HL-60 (cell line): ENCODE measurements at regions not wholly inside any gene's neighbourhood (a gene's known extent, or its start where the extent isn't known, plus 50 kb on each side); places are given as distances from the start of the nearest gene placed in this dataset.
"Not testable (repeated sequence)": the region's sequence is repeated elsewhere in the genome, so short reads cannot be mapped to it uniquely, and the experiment has no call there.

Source experiments
- DNase-seq, 2 experiments: peaks; one replicate each; pipeline ENCODE4 v3.0.0-alpha.2; 2010 to 2020; ENCODE audit warnings: low read depth in 1 of 2, low spot score in 1 of 2
- H3K27ac ChIP-seq: fragments of 250-450 bp; sonication (Bioruptor Pico); replicated peaks from 2 replicates; pipeline ENCODE4 v1.5.1; 2020; ENCODE audit warnings: mild to moderate bottlenecking, moderate library complexity
- H3K27me3 ChIP-seq: fragments of 250-450 bp; sonication (Bioruptor Pico); 2 replicates; pipeline ENCODE4 v1.5.1; 2021; ENCODE audit warnings: mild to moderate bottlenecking, moderate library complexity; ENCODE audit not compliant: insufficient read depth, poor library complexity, severe bottlenecking
- H3K4me3 ChIP-seq: replicated peaks from 2 replicates; pipeline ENCODE4 v1.5.1; 2011; ENCODE audit warnings: mild to moderate bottlenecking, control low read depth, low read length; ENCODE audit not compliant: insufficient read depth
- GABPA ChIP-seq: IDR thresholded peaks from 2 replicates; pipeline ENCODE4 v1.6.1; 2012; ENCODE audit warnings: low read depth
- POLR2AphosphoS5 ChIP-seq: IDR thresholded peaks from 2 replicates; pipeline ENCODE4 v1.6.1; 2012; ENCODE audit warnings: low read depth
- SPI1 ChIP-seq: IDR thresholded peaks from 2 replicates; pipeline ENCODE4 v1.6.1; 2012; ENCODE audit warnings: low read depth, mild to moderate bottlenecking, borderline replicate concordance
- TF ChIP-seq, protein P1 (sequence below): IDR thresholded peaks from 2 replicates; pipeline ENCODE4 v1.6.1; 2012; ENCODE audit warnings: low read depth; ENCODE audit not compliant: insufficient replicate concordance
- TF ChIP-seq, protein P2 (sequence below): IDR thresholded peaks from one replicate; pipeline ENCODE4 v1.5.1; 2011; ENCODE audit warnings: low read length, control low read depth, inconsistent platforms; ENCODE audit not compliant: insufficient read depth

DNA sequence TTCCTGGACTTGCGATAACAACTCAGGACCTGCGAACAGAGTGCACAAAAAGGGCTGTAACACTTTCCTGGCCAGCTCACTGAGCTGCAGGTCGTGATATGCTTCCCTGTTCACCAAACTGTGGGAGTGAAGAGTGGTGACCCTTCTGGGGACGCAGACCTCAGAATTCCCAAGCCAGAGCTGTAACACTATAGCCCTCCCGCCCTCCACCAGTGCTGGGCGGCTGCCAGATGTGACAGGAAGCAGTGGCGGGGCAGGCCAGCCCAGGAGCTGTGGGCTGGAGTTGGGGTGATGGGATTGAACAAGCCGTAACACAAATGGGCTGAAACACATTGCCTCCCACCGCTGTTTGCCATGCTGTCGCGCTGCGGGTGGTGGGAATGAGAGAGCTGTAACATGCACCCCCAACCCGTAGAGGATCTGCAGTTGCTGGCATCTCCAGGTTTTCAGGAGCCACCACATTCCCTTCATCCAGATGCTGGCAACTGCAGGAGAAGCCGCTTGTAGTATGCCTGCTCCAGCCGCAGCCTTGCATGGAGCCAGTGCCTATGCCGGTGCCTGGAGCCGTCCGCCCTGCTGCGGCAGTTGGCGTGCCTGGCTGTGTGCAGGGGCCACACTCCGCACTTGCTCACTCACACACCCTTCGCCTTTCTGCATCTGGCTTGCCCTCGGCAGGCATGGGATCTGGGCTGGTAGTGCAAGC lies 145.8 kb downstream of the GPCPD1 start:
- no peak for TF ChIP-seq GABPA
- TF ChIP-seq, protein P1, sequence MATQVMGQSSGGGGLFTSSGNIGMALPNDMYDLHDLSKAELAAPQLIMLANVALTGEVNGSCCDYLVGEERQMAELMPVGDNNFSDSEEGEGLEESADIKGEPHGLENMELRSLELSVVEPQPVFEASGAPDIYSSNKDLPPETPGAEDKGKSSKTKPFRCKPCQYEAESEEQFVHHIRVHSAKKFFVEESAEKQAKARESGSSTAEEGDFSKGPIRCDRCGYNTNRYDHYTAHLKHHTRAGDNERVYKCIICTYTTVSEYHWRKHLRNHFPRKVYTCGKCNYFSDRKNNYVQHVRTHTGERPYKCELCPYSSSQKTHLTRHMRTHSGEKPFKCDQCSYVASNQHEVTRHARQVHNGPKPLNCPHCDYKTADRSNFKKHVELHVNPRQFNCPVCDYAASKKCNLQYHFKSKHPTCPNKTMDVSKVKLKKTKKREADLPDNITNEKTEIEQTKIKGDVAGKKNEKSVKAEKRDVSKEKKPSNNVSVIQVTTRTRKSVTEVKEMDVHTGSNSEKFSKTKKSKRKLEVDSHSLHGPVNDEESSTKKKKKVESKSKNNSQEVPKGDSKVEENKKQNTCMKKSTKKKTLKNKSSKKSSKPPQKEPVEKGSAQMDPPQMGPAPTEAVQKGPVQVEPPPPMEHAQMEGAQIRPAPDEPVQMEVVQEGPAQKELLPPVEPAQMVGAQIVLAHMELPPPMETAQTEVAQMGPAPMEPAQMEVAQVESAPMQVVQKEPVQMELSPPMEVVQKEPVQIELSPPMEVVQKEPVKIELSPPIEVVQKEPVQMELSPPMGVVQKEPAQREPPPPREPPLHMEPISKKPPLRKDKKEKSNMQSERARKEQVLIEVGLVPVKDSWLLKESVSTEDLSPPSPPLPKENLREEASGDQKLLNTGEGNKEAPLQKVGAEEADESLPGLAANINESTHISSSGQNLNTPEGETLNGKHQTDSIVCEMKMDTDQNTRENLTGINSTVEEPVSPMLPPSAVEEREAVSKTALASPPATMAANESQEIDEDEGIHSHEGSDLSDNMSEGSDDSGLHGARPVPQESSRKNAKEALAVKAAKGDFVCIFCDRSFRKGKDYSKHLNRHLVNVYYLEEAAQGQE = no peak
- TF ChIP-seq, protein P2, sequence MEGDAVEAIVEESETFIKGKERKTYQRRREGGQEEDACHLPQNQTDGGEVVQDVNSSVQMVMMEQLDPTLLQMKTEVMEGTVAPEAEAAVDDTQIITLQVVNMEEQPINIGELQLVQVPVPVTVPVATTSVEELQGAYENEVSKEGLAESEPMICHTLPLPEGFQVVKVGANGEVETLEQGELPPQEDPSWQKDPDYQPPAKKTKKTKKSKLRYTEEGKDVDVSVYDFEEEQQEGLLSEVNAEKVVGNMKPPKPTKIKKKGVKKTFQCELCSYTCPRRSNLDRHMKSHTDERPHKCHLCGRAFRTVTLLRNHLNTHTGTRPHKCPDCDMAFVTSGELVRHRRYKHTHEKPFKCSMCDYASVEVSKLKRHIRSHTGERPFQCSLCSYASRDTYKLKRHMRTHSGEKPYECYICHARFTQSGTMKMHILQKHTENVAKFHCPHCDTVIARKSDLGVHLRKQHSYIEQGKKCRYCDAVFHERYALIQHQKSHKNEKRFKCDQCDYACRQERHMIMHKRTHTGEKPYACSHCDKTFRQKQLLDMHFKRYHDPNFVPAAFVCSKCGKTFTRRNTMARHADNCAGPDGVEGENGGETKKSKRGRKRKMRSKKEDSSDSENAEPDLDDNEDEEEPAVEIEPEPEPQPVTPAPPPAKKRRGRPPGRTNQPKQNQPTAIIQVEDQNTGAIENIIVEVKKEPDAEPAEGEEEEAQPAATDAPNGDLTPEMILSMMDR = no peak
- TF ChIP-seq POLR2AphosphoS5 = no peak
- TF ChIP-seq SPI1 = no peak
- peaks cover 5% of the 10 kb centered on the region for H3K27me3 ChIP-seq
- DNase-seq = no peak
- no peak overlapping the region for H3K4me3 ChIP-seq
- no peak overlapping the region for H3K27ac ChIP-seq

DNA sequence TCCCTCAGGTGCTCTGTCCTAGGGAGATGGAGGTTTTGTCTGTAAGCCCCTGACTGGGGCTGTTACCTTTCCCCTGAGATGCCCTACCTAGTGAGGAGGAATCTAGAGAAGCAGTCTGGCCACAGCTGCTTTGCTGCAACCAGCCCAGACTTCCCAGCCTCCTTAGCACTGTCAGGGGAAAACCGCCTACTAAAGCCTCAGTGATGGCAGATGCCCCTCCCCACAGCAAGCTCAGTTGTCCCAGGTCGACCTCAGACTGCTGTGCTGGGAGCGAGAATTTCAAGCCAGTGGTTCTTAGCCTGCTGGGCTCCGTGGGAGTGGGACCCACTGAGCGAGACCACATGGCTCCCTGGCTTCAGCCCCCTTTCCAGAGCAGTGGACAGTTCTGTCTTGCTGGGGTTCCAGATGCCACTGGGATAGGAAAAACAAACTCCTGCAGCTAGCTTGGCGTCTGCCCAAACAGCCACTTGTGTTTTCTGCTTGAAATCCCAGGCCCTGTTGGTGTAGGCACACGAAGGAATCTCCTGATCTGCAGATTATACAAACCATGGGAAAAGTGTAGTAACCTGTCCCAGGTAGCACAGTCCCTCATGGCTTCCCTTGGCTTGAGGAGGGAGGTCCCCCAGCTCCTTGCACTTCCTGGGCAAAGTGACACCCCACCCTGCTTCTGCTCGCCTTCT lies 146.4 kb upstream of the PROKR2 start:
- DNase-seq = no peak
- peaks cover 5% of the 10 kb centered on the region for H3K27me3 ChIP-seq
- no peak overlapping the region for H3K27ac ChIP-seq
- TF ChIP-seq, protein P2 = no peak
- TF ChIP-seq POLR2AphosphoS5 (no peak), GABPA (no peak), SPI1 (no peak)
- TF ChIP-seq, protein P1 = no peak
- no peak overlapping the region for H3K4me3 ChIP-seq

DNA sequence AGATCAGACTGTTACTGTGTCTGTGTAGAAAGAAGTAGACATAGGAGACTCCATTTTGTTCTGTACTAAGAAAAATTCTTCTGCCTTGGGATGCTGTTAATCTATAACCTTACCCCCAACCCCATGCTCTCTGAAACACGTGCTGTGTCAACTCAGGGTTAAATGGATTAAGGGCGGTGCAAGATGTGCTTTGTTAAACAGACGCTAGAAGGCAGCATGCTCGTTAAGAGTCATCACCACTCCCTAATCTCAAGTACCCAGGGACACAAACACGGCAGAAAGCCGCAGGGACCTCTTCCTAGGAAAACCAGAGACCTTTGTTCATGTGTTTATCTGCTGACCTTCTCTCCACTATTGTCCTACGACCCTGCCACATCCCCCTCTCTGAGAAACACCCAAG lies 137.0 kb upstream of the PROKR2 start:
- not testable (repeated sequence) for H3K27me3 ChIP-seq, DNase-seq, H3K27ac ChIP-seq, H3K4me3 ChIP-seq

DNA sequence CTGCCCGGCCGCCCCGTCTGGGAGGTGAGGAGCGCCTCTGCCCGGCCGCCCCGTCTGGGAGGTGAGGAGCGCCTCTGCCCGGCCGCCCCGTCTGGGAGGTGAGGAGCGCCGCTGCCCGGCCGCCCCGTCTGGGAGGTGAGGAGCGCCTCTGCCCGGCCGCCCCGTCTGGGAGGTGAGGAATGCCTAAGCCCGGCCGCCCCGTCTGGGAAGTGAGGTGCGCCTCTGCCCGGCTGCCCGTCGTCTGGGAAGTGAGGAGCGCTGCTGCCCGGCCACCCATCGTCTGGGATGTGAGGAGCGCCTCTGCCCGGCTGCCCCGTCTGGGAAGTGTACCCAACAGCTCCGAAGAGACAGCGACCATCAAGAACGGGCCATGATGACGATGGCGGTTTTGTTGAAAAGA lies 136.6 kb upstream of the PROKR2 start:
- H3K27me3 ChIP-seq, H3K27ac ChIP-seq, H3K4me3 ChIP-seq, DNase-seq: not testable (repeated sequence)

DNA sequence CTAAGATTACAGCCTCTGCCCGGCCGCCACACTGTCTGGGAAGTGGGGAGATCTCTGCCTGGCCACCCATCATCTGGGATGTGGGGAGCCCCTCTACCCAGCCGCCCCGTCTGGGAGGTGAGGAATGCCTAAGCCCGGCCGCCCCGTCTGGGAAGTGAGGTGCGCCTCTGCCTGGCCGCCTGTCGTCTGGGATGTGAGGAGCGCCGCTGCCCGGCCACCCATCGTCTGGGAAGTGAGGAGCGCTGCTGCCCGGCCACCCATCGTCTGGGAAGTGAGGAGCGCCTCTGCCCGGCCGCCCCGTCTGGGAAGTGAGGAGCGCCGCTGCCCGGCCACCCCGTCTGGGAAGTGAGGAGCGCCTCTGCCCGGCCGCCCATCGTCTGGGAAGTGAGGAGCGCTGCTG lies 135.9 kb upstream of the PROKR2 start:
- not testable (repeated sequence) for DNase-seq, H3K4me3 ChIP-seq, H3K27ac ChIP-seq, H3K27me3 ChIP-seq

DNA sequence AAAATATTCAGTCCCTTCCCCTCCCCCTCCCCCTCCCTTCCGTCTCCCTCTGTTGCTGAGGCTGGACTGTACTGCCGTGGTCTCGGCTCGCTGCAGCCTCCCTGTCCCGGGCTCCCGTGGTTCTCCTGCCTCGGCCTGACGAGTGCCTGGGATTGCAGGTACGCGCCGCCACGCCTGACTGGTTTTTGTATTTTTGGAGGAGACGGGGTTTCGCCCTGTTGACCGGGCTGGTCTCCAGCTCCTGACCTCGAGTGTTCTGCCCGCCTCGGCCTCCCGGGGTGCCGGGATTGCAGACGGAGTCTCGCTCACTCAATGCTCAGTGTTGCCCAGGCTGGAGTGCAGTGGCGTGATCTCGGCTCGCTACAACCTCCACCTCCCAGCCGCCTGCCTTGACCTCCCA lies 135.5 kb upstream of the PROKR2 start:
- not testable (repeated sequence) for H3K27ac ChIP-seq

More for the DNA sequence above, 135.5 kb upstream of the PROKR2 start:
- DNase-seq, H3K4me3 ChIP-seq, H3K27me3 ChIP-seq: not testable (repeated sequence)
